ENCODE measurements at regions not wholly inside any gene's neighbourhood (a gene's known extent, or its start where the extent isn't known, plus 50 kb on each side); places are given as distances from the start of the nearest gene placed in this dataset.

DNA sequence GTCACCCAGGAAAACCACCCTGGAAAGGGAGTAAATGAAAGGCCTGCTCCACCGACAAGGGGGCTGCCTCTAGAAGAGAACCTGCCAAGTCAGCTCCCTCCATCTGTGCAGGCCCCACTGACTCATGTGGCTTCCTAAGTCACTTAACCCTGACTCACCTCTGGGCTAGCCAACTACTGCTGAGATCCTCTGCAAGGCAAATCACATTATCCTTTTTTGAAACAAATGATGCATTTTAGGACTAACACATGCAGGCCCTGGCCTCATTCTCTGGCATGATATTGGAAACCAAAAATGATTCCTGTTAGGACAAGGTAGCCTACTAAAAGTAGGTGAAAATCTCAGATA lies 474.6 kb downstream of the EPHA4 start:
- no peak for DNase-seq

DNA sequence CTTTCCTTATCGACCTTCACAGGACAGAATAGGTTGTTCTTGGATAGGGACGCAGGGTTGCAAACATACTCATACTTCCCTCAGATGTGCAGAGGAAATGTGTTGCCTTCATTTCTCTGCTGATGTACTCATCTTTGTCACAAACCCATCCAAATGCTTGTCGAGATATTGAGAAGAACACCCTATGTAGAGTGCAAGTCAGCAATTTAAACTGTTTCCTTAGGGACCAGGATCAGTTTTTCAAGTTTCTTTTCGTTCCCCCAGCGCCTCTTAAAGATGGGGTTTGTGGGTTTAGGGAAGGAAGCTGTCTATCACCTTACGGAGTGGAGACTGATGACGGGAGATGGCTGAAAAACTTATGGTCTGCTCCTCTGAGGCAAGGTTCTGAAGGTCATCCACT lies 474.2 kb downstream of the EPHA4 start:
- DNase-seq, result no peak

DNA sequence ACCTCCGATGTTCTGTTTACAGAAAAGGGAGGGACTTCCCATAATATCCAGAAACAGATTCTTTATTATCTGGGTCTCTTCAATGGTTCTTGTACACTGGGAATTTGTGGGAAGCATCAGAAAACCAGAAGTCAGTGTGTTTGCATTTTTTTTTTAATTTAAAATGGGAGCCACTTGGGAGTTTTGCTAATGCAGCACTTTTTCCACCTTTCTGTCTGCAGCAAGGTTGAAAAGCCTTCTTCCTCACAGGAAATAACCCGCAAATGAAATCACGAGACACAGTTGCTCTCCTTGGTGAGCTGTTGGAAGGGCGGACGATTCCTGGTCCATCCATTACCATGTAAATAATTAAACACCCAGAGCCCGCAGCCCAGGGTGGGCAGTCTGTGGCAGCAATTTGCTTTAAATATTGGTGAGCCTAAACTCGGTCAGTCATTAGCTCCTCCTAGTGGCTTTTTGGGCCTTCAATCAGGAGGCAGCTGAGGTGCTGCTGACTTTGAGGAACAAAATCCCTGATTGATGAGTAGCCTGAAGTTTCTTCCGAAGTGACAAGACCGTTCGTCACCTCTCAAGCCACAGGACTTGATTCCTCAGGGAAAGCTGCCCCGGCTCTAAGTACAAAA lies 471.5 kb downstream of the EPHA4 start:
- DNase-seq, result no peak

DNA sequence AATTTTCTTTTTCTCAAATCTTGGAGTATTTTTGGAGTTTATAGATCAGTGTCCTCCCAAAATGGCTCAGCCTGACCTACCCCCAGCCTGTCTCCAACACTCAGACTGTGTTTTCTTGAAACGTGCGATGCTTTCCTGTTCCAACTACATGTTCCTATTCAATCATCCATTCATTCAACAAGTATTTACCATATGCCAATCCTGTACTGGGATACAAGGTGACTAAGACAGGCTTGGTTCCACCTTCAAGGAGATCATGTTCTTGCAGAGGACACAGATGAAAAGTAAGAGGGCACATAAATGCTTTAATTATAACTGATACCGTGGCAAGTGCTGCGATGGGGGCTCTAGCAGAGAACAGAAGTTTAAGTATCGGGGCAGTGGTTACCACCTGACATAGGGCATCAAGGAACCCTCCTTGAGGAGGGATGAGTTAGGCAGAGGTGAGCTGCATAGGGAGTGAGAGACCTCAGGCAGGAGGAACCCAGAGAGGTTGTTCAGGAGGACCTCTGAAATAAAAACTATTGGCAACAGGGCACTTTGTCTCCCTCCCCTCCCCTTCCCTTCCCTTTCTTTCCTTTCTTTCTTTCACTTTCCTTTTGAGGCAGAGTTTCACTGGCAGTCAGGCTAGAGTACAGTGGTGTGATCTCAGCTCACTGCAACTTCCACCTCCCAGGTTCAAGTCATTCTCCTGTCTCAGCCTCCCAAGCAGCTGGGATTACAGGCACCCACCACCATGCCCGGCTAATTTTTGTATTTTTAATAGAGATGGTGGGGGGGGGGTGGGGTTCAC lies 469.0 kb downstream of the EPHA4 start:
- DNase-seq, result peak; percentile 27

DNA sequence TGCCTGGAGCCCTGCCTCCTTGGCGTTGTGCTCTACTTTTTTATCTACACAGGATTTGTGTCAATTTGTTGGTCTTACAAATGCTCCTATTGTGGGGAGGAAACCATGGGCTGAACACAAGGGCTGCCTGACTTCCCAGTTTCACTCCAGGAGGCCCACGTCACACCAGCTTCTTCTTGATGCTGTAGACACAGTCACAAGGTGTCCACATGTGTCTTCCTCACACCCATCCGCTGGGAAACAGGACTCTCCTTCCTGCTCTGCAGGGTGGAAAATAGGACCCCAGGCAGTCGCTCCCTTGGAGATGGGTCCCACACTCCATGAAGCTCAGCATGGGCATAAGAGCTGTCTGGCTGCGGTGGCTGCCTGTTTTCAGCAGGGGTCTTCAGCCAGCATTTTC lies 468.2 kb downstream of the EPHA4 start:
- DNase-seq, result no peak

DNA sequence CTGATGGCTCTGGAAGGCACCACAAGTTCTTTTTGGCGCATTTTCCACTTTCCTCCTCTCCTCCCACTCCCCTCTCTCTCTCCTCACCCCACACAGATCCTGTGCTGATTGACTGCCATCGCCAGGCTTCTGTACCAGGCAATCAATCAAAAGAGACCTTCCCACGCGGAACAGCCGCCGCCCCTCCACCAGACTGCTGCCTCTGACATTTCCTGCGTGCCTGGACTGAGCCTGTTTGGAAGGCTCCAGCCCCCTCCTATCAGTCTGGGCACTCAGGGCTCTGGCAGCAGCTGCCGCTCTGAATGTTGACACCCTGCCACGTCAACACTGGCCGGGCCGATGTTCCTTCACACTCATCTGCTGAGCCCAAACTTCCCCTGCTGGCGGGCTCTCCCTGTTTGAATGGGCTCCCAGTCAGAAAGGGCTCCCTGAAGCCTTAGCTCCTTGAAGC lies 467.7 kb downstream of the EPHA4 start:
- DNase-seq, result peak; percentile 8

DNA sequence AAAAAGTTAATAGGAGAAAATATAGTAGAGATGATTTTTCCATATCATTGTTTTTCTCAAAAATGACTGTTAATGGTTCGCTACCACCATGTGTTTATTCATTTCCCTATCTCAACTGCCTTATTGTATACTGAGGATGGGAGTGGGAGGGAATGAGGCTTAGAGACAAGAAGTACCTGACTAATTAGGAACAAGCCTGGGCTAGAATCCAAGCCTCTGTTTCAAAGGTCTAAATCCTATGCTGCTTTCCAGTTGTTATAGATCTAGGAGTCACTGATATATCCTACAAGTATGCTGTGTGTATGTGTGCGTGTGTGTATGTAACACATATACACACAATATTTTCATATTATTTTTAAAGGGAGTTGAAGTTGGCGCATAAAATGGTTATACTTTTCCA lies 465.9 kb downstream of the EPHA4 start:
- no peak for DNase-seq

DNA sequence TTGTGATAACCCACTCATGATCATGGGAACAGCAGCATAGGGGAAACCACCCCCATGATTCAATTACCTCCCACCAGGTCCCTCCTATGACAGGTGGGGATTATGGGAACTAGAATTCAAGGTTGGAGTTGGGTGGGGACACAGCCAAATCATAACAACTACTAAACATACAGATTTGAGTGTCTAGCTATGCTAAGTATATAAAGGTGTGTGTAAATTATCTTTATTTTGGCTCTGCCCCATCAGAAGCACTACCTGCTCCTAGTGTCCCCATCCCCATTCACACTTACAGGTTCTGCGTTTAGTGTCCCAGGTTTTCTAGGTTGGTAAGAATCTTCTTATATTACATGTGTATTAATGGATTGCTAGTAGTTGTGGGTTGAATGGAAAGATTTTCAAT lies 464.7 kb downstream of the EPHA4 start:
- DNase-seq, result no peak

DNA sequence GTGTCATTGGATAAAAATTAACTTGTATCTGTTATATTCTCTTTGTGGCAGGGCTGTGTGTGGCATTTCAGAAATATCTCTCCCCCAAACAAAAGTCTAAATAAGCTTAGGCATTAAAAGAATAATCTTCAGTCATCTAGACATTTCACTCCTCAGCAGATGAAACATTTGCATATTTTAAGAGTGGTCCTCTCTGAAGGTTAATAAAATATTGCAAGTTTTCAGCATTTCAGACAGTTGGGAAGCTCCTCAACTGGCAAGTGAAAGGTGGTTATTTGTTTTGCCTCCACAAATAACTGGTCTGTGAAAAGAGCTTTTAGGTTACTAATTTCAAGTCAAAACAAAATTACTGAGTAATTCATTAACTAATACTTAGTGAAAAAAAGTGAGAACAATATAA lies 462.6 kb downstream of the EPHA4 start:
- DNase-seq, result no peak

DNA sequence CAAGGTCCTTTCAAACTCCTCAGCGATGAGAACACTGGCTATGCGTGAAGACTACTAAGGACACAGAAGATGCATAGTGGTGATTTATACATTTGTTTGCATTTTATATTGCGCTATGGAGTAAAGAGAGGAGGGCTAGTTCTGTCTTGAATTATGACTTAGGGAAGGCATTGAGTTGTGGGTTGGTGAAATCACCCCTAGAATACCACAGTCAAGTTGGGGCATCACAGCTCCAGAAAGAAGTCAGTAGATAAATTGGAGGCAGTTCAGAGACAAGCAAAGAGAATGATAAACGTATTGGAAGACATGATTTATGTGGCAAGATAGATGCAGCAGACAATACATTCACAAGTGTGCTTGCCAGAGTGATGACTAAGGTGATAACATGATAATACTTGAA lies 460.4 kb downstream of the EPHA4 start:
- DNase-seq, result no peak

DNA sequence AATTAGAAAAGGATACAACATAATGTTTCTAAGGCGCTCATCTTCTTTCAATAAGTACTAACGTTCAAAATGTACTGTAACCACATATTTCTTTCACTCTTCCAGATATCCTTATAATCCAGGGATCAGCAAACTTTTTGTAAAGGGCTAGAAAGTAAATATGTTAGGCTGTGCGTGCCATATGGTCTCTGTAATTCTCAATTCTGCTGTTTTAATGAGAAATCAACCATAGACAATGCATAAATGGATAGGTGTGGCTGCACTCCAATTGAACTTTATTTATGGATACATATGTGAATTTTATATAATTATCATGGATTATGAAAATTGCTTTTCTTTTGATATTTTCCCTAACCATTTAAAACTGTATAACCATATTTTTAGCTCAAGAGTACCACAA lies 459.4 kb downstream of the EPHA4 start:
- DNase-seq, result no peak

DNA sequence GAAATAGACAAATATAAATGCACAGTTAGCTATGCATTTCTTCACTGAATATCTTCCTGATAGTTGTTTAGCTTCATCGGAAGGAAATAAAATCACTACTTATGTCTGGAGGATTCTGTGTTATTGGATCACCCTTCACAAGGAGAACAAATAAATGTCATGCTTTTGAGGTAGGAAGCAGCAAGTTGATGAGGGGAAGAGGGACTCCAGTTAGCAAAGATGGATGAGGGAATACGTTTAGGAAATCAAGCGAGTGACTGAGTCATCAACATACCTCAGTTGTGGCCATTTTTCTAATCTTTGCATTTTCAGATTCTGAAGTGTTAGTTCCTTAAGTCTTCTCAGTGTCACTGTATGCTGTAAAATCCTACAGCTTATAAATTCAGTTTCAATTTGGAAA lies 456.2 kb downstream of the EPHA4 start:
- no peak for DNase-seq

DNA sequence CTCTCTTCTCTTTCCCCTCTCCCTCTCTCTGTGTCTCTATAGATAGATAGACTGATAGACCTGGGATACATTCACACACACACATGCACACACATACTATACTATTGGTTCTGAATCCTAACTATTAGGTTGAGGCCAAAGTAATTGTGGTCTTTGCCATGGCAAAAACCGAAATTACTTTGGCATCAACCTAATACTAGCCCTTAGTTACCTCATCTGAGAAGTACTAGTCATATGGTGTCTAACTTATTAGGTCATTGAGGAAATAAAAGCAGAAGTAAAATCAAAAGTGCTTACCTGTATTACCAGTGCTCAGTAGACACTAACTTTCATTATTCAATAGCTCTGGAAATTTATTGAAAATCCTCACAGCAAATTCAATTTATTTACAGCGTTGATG lies 451.5 kb downstream of the EPHA4 start:
- DNase-seq, result no peak

DNA sequence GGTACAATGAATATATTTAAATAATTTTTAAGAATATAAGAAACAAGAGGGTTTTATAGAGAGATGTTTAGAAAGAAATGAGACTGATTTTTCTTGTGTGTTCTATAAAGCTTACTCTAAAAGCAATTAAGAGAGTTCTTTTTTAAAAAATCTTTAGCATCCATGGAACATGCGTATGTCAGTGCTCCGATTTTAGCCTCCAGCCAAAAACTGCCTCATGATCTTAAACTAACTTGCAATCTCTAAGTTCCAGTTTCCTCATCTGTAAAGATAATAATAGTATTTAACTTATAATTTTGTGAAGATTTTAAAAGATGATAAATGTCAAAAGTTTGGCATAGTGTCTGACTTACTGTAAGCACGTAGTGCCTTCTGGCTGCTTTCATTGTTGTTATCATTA lies 448.7 kb downstream of the EPHA4 start:
- DNase-seq, result no peak

DNA sequence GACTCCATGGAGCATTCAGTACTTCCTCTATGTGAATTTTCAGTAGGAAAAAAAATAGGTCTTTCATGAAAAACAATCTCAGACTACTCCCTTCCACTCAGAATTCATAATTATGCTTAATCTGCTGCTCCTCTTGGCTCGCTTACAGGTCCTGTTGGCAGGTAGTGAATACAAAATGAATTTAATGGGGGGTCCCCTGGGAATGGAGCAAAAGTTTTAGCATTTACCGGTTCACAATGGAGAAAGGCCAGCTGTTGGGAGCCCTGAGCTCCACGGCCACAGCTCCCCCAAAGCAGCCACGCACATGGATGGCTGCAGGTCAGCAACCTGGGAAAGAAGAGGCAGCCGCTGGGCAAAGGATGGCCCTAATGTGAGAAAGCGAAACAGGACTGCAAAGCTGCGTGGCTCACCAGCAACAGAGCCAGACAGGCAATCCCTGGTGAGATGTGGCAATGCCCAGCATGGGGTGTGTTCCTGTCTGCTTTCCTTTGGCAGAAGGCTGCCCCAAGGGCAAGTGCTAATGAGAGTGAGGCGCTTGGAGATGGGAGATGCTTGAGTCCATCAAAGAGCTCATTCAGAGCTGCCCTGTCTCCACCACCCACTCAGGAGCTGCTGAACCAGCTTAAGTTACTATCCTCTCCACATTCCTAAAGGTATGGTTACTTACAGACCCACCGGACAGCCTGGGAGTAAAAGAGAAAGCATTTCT lies 447.4 kb downstream of the EPHA4 start:
- DNase-seq, result no peak

DNA sequence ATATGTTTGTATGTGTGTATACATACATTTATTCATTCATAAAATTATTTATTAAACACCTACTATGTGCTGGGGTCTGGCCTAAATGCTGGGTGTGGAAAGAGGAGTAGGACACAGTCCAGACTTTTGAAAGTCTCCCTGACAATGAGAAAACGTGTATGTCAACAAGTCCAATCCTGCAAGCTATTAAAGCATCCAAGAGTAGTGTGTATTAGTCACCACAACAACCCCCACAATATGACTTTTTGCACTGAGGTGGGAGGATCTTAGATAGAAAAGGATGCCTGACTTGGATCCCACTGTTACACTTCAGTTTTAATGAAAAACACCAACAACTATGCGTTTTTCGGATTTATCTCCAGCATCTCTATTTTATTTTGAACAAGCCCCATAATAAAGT lies 446.4 kb downstream of the EPHA4 start:
- no peak for DNase-seq

DNA sequence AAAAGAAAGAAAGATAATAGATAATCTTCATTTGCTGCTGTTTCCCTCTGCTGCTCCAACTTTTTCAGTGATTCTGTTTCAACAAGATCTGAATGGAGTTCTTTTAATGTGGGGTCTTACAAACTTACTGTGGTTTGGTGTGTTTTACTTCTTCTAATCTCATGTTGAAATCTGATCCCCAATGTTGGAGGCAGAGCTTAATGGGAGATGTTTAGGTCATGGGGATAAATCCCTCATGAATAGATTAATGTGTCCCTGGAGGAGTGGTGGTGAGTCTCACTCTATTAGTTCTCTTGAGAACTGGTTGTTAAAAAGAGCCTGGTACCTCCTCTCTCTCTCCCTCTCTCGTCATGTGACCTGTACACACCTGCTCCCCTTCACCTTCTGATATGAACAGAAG lies 442.4 kb downstream of the EPHA4 start:
- no peak for DNase-seq

DNA sequence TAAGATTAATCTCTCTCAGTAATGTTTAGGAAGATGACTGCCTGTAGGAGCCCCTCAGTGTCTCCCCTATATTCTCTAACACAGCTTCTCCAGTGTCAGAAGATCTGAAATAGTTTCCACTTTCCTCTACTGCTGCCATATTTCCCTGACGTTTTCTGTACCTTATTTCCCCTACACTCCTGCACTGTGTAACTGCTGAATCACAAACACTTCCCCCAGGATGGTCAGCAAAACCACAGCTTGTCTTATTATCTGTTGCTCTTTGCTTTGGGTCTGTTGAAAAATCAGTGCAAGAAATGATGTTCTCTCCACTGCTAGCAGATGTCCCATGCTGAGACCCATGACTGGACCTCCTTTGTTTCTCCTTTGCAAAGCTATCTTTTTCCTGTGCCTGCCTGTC lies 441.7 kb downstream of the EPHA4 start:
- no peak for DNase-seq

DNA sequence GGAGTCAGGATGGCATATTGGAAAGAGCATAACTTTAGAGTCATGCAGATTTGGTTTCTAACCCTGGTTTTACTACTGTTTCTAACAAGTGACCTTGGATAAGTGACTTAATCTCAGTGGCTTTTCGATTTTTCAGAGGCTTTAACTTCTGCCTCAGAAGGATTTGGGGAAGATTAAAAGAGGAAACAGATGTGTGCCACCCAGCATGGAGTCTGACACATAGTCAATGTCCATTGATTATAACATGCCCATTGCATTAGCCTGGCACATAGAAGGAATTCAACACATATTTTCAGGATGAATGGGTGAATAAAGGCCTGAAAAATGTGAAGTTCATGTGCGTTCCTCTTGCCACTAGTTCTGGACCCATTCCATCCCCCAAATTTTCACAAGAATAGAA lies 438.2 kb downstream of the EPHA4 start:
- DNase-seq, result no peak

DNA sequence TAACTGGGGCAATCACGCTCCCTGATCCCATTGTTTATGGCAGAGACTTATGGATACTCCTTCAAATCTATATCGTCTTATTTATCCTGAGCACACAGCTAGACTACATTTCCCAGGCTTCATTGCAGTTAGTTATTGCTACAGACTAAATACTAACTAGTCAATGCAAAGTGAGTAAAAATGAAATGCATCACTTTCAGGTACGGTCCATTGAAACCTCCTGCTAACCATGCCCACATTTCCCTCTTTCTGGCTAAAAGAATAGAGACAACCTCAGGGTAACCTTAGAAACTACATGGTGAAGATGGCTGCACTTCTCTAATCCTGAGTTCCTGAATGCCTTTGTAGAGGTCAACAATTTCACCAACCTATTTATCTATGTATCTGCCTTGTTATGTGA lies 437.4 kb downstream of the EPHA4 start:
- DNase-seq, result no peak

DNA sequence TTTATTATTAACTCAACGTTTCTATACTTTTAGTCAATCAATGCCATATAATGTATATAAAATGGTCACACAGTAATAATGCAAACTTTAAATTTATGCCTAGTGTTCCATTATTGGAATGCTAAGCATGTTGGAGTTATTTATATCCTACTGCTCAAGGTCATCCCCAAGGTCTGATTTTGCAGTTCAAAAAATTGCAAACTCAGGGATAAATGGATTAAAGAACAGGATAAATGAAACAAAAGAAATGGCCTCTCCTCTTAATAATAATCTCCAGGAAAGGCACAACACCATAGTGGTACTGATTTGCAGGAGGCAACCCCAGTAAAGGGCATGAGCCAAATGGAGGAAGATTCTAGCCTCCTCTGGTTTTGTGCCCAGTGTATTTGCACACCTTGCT lies 436.4 kb downstream of the EPHA4 start:
- DNase-seq, result no peak

DNA sequence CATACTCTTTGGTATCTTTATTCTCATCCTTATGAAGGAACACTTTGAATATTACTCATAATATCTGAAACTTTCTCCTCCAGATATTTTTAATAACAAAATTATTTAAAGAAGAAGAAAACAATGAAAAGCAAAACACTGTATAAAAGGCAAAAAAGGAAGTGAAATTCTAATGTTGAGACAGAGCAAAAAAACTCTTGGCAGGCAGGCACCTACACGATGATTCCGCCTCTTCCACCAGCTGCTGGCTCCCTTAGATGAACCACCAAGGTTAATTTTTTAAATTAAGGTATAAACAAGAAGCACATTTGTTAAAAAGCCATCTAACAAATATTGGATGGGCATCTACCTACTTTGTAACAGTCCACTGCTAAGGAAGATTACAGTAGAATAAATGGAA lies 434.7 kb downstream of the EPHA4 start:
- no peak for DNase-seq

DNA sequence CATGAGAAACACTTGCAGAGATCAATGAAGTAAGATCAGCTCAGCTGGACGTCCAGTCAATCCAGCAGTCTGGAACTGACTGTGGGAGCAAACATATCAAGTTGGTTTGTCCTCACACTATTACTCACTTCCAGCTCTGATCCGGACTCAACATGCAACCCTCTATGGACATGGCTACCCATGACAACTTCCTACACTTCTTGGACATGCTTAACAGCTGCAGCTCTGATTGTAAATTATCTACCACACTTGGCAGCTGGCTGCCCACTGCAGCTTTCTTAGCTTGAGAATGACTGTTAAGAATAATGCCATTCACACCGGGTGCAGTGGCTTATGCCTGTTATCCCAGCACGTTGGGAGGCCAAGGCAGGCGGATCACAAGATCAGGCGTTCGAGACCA lies 429.8 kb downstream of the EPHA4 start:
- DNase-seq, result no peak

DNA sequence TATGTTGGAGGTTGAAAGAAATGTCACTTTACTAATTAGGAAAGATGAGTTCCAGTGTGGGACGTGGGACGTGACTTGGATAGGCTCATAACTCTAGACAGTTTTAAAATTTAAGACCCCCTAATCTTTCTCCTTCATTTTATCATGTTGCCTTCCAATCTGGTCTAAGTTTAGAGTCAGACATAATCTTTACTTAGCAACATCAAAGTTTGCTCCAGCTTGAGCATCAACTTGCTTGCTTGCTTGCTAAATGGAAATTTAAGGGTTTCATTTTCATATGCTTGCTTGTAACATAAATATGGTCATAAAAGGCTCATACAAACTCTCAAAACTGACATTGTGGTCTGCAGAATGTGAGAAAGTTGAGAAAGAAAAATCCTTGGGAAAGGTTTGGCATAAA lies 428.9 kb downstream of the EPHA4 start:
- DNase-seq, result no peak
